Endodermal cell (in vitro differentiated cells): ENCODE measurements at regions not wholly inside any gene's neighbourhood (a gene's known extent, or its start where the extent isn't known, plus 50 kb on each side); places are given as distances from the start of the nearest gene placed in this dataset.

Experiments
- DNase-seq: peaks from one replicate; pipeline ENCODE4 v3.0.0-alpha.2; 2017
- H3K27ac ChIP-seq: 2 replicates; pipeline ENCODE4 v1.5.1; 2013; ENCODE audit warnings: mild to moderate bottlenecking, low read depth, low read length, moderate library complexity
- H3K27me3 ChIP-seq: 2 replicates; pipeline ENCODE4 v1.6.1; 2013; ENCODE audit warnings: mild to moderate bottlenecking, low read length, moderate library complexity; ENCODE audit not compliant: insufficient read depth, control insufficient read depth, poor library complexity, severe bottlenecking
- H3K36me3 ChIP-seq: 2 replicates; pipeline ENCODE4 v1.7.0; 2013; ENCODE audit warnings: mild to moderate bottlenecking, low read length, moderate library complexity; ENCODE audit not compliant: control insufficient read depth, insufficient read depth
- H3K4me1 ChIP-seq: one replicate; pipeline ENCODE4 v1.7.0; 2013; ENCODE audit warnings: low read length; ENCODE audit not compliant: control insufficient read depth, insufficient read depth
- H3K4me3 ChIP-seq: 2 replicates; pipeline ENCODE4 v1.5.1; 2013; ENCODE audit warnings: mild to moderate bottlenecking, low read length, moderate library complexity
- H3K9ac ChIP-seq: 2 replicates; pipeline ENCODE4 v1.6.1; 2013; ENCODE audit warnings: mild to moderate bottlenecking, low read length, moderate library complexity; ENCODE audit not compliant: poor library complexity, severe bottlenecking; ENCODE audit errors: extremely low read depth
- H3K9me3 ChIP-seq: 2 replicates; pipeline ENCODE4 v1.6.1; 2013; ENCODE audit warnings: mild to moderate bottlenecking, low read length, moderate library complexity; ENCODE audit not compliant: control insufficient read depth
- H3K27ac Mint-ChIP-seq: 2 replicates; pipeline ENCODE4 v1.8.0; 2020; ENCODE audit warnings: mixed read lengths
- H3K27me3 Mint-ChIP-seq: 2 replicates; pipeline ENCODE4 v1.8.0; 2021; ENCODE audit warnings: mild to moderate bottlenecking, mixed read lengths; ENCODE audit not compliant: insufficient read depth
- H3K36me3 Mint-ChIP-seq: 2 replicates; pipeline ENCODE4 v1.8.0; 2020; ENCODE audit warnings: low read depth, mixed read lengths
- H3K4me1 Mint-ChIP-seq: 2 replicates; pipeline ENCODE4 v1.8.0; 2020; ENCODE audit warnings: mixed read lengths
- H3K4me3 Mint-ChIP-seq: 2 replicates; pipeline ENCODE4 v1.8.0; 2020; ENCODE audit warnings: mild to moderate bottlenecking, moderate library complexity, mixed read lengths
- H3K9me3 Mint-ChIP-seq: 2 replicates; pipeline ENCODE4 v1.8.0; 2020; ENCODE audit warnings: mild to moderate bottlenecking, mixed read lengths
- CTCF ChIP-seq: fragments of 200-600 bp; sonication (generic); conservative IDR thresholded peaks from 2 replicates; pipeline ENCODE4 v1.5.0; 2021; ENCODE audit warnings: antibody characterized with exemption, mild to moderate bottlenecking
- WGBS, 2 experiments: methylation state at CpG; one replicate each; pipeline versions ENCODE4 v1.1.5 to v1.1.7; 2013; ENCODE audit warnings: missing lambda C conversion rate in 2 of 2, mixed read lengths in 1 of 2; ENCODE audit not compliant: insufficient coverage in 1 of 2, insufficient read length in 1 of 2; 5-methylcytosine and 5-hydroxymethylcytosine counted together

GRCh38 chr10:85080934-85081333, 752.5 kb downstream of the CCSER2 start:
- no peaks in the 10 kb centered on the region for H3K9me3 ChIP-seq
- no peak overlapping the region for H3K4me3 ChIP-seq
- Mint-ChIP-seq H3K27ac (no peak overlapping the region), H3K4me3 (no peak overlapping the region), H3K9me3 (no peaks in the 10 kb centered on the region), H3K27me3 (no peaks in the 10 kb centered on the region), H3K4me1 (no peaks in the 10 kb centered on the region), H3K36me3 (no peaks in the 10 kb centered on the region)
- H3K27ac ChIP-seq, result no peak overlapping the region
- WGBS, 2 experiments, result 93% methylated on average over 2 of the region's 2 CpGs; no CpG with 5 or more reads in 1 of the 2 experiments
- TF ChIP-seq CTCF, result peak; percentile 50
- H3K36me3 ChIP-seq, result no peaks in the 10 kb centered on the region
- DNase-seq, result no peak
- H3K27me3 ChIP-seq, result no peaks in the 10 kb centered on the region
- H3K4me1 ChIP-seq, result no peaks in the 10 kb centered on the region
- H3K9ac ChIP-seq, result no peak overlapping the region

- H3K9ac ChIP-seq, result no peak overlapping the region
- Mint-ChIP-seq H3K27me3 (no peaks in the 10 kb centered on the region), H3K4me3 (no peak overlapping the region), H3K36me3 (no peaks in the 10 kb centered on the region), H3K27ac (no peak overlapping the region), H3K4me1 (no peaks in the 10 kb centered on the region), H3K9me3 (no peaks in the 10 kb centered on the region)
- no peak overlapping the region for H3K27ac ChIP-seq
- no peaks in the 10 kb centered on the region for H3K36me3 ChIP-seq
- no peaks in the 10 kb centered on the region for H3K27me3 ChIP-seq
- TF ChIP-seq CTCF, result no peak
- WGBS, 2 experiments, result 92 to 100% methylated on average over 2 to 3 of the region's 3 CpGs
- H3K4me1 ChIP-seq, result no peaks in the 10 kb centered on the region
- no peaks in the 10 kb centered on the region for H3K9me3 ChIP-seq
- no peak for DNase-seq
- no peak overlapping the region for H3K4me3 ChIP-seq
Measured at GRCh38 chr10:85098835-85099521, 770.6 kb downstream of the CCSER2 start.

- no peak overlapping the region for H3K4me3 ChIP-seq
- no peaks in the 10 kb centered on the region for H3K9me3 ChIP-seq
- H3K27me3 ChIP-seq, result no peaks in the 10 kb centered on the region
- no peak for TF ChIP-seq CTCF
- Mint-ChIP-seq H3K4me1 (peaks cover under 1% of the 10 kb centered on the region), H3K27me3 (no peaks in the 10 kb centered on the region), H3K4me3 (no peak overlapping the region), H3K9me3 (no peaks in the 10 kb centered on the region), H3K36me3 (no peaks in the 10 kb centered on the region), H3K27ac (no peak overlapping the region)
- DNase-seq, result no peak
- H3K9ac ChIP-seq, result no peak overlapping the region
- no peaks in the 10 kb centered on the region for H3K4me1 ChIP-seq
- no peaks in the 10 kb centered on the region for H3K36me3 ChIP-seq
- no peak overlapping the region for H3K27ac ChIP-seq
Measured at GRCh38 chr10:85100495-85100894, 772.1 kb downstream of the CCSER2 start.
